ENCODE measurements at regions not wholly inside any gene's neighbourhood (a gene's known extent, or its start where the extent isn't known, plus 50 kb on each side); places are given as distances from the start of the nearest gene placed in this dataset.
"Not testable (repeated sequence)": the region's sequence is repeated elsewhere in the genome, so short reads cannot be mapped to it uniquely, and the experiment has no call there.

DNA sequence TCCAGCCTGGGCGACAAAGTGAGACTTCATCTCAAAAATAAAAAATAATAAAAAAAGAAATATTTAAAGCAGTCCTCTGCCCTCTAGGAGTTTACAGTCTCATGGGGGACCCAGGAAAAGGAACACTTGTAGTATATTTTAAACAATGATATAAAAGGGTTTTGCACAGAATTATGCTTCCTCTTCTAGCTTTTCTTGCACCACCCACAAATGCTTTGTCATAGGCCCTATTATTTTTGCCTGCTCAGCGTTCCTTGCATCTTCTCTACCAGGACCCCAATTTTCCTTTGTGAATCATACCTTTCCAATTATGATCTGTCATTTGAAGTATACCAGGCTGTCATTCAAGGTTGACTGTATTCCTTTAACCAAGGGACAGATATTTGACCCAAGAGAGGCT is 164.8 kb upstream of the CDKN2B start:
- H3K9me3 Mint-ChIP-seq (ENCODE audit: unreplicated experiment), result peaks cover 10% of the 10 kb centered on the region
- FAIRE-seq, result no peak
- H3K27me3 ChIP-seq (ENCODE audit: insufficient read depth, low read length), result no peaks in the 10 kb centered on the region
- TF ChIP-seq EZH2 (IDR thresholded peaks at IDR 0.05; ENCODE audit: insufficient read depth, low read length), result no peak
- TF ChIP-seq, protein P1, sequence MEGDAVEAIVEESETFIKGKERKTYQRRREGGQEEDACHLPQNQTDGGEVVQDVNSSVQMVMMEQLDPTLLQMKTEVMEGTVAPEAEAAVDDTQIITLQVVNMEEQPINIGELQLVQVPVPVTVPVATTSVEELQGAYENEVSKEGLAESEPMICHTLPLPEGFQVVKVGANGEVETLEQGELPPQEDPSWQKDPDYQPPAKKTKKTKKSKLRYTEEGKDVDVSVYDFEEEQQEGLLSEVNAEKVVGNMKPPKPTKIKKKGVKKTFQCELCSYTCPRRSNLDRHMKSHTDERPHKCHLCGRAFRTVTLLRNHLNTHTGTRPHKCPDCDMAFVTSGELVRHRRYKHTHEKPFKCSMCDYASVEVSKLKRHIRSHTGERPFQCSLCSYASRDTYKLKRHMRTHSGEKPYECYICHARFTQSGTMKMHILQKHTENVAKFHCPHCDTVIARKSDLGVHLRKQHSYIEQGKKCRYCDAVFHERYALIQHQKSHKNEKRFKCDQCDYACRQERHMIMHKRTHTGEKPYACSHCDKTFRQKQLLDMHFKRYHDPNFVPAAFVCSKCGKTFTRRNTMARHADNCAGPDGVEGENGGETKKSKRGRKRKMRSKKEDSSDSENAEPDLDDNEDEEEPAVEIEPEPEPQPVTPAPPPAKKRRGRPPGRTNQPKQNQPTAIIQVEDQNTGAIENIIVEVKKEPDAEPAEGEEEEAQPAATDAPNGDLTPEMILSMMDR (IDR thresholded peaks at IDR 0.05; ENCODE audit: insufficient read depth, low read depth, low read length), result no peak
- H4K20me1 ChIP-seq (ENCODE audit: insufficient read depth, low read length), result no peaks in the 10 kb centered on the region
- H3K79me2 ChIP-seq (ENCODE audit: insufficient read depth, low read length), result no peaks in the 10 kb centered on the region
- no peak for DNase-seq (ENCODE audit: low read depth)
- H3K27me3 Mint-ChIP-seq (ENCODE audit: low read depth, unreplicated experiment), result no peaks in the 10 kb centered on the region
- peaks cover 7% of the 10 kb centered on the region for H3K4me1 Mint-ChIP-seq (ENCODE audit: low read depth, unreplicated experiment)
- H3K4me3 Mint-ChIP-seq (ENCODE audit: unreplicated experiment), result no peak overlapping the region
- H3K36me3 ChIP-seq (ENCODE audit: insufficient read depth, low read length), result no peaks in the 10 kb centered on the region
- H2AFZ ChIP-seq (ENCODE audit: low read depth, low read length), result no peak overlapping the region
- peaks cover 2% of the 10 kb centered on the region for H3K36me3 Mint-ChIP-seq (ENCODE audit: low read depth, unreplicated experiment)
- peaks cover 18% of the 10 kb centered on the region for H3K4me1 ChIP-seq (ENCODE audit: insufficient read depth, low read length)
- no peaks in the 10 kb centered on the region for H3K9me3 ChIP-seq (ENCODE audit: insufficient read depth, low read depth, low read length)
- no peak overlapping the region for H3K9ac ChIP-seq (ENCODE audit: low read length)
- H3K4me2 ChIP-seq (ENCODE audit: low read length), result no peak overlapping the region
- no peak overlapping the region for H3K27ac Mint-ChIP-seq (ENCODE audit: unreplicated experiment)
- no peak overlapping the region for H3K4me3 ChIP-seq (ENCODE audit: insufficient read depth, low read depth, low read length)
- H3K27ac ChIP-seq (ENCODE audit: low read depth, low read length), result no peak overlapping the region

DNA sequence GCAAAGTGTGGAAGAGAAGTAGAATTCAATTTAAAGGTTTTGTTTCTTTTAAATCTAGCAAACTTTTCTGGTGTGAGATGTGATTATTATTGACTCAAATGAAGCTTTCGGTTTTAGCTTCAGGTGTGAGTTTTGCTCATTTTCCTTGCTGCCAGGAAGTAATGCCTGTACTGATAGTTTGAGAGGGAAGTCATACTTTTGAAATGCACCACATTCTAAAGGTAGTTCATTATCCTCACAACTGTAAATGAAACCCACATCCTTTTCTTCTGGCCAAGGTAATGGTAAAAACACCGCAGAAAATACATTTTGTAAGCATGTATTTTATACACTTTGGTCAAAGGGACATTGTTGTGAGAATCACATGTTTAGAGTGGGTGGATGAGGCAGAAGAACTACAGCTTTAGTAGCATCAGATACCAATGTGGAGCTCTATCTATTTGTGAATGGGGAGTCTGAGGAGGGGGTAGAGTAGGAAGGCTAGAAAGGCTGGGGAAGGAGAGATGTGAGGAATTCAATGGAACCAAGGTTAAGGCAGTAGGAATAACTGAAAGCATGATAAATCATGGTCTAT is 167.0 kb upstream of the CDKN2B start:
- Mint-ChIP-seq H3K9me3 (ENCODE audit: unreplicated experiment) (peaks cover 14% of the 10 kb centered on the region), H3K4me1 (ENCODE audit: low read depth, unreplicated experiment) (no peaks in the 10 kb centered on the region), H3K4me3 (ENCODE audit: unreplicated experiment) (no peak overlapping the region), H3K27ac (ENCODE audit: unreplicated experiment) (no peak overlapping the region), H3K36me3 (ENCODE audit: low read depth, unreplicated experiment) (peaks cover 2% of the 10 kb centered on the region), H3K27me3 (ENCODE audit: low read depth, unreplicated experiment) (no peaks in the 10 kb centered on the region)
- Histone ChIP-seq H3K4me1 (ENCODE audit: insufficient read depth, low read length) (peaks cover under 1% of the 10 kb centered on the region), H3K27ac (ENCODE audit: low read depth, low read length) (no peak overlapping the region), H3K27me3 (ENCODE audit: insufficient read depth, low read length) (no peaks in the 10 kb centered on the region), H3K4me3 (ENCODE audit: insufficient read depth, low read depth, low read length) (no peak overlapping the region), H4K20me1 (ENCODE audit: insufficient read depth, low read length) (no peaks in the 10 kb centered on the region), H3K36me3 (ENCODE audit: insufficient read depth, low read length) (no peaks in the 10 kb centered on the region), H3K9me3 (ENCODE audit: insufficient read depth, low read depth, low read length) (no peaks in the 10 kb centered on the region), H3K79me2 (ENCODE audit: insufficient read depth, low read length) (no peaks in the 10 kb centered on the region), H3K4me2 (ENCODE audit: low read length) (no peak overlapping the region), H3K9ac (ENCODE audit: low read length) (no peak overlapping the region), H2AFZ (ENCODE audit: low read depth, low read length) (no peak overlapping the region)
- TF ChIP-seq, protein P1 (IDR thresholded peaks at IDR 0.05; ENCODE audit: insufficient read depth, low read depth, low read length), result no peak
- DNase-seq (ENCODE audit: low read depth), result no peak
- no peak for FAIRE-seq

DNA sequence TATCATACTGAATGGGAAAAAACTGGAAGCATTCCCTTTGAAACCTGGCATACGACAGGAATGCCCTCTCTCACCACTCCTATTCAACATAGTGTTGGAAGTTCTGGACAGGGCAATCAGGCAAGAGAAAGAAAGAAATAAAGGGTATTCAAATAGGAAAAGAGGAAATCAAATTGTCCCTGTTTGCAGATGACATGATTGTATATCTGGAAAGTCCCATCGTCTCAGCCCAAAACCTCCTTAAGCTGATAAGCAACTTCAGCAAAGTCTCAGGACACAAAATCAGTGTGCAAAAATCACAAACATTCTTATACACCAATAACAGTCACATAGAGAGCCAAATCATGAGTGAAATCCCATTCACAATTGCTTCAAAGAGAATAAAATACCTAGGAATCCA is 171.9 kb upstream of the CDKN2B start:
- not testable (repeated sequence) for H3K27me3 ChIP-seq (ENCODE audit: insufficient read depth, low read length); H3K9ac ChIP-seq (ENCODE audit: low read length); H2AFZ ChIP-seq (ENCODE audit: low read depth, low read length); H3K4me1 Mint-ChIP-seq (ENCODE audit: low read depth, unreplicated experiment); H3K4me2 ChIP-seq (ENCODE audit: low read length); H3K9me3 ChIP-seq (ENCODE audit: insufficient read depth, low read depth, low read length); H3K36me3 Mint-ChIP-seq (ENCODE audit: low read depth, unreplicated experiment); FAIRE-seq; H3K4me3 Mint-ChIP-seq (ENCODE audit: unreplicated experiment); DNase-seq (ENCODE audit: low read depth); H3K4me3 ChIP-seq (ENCODE audit: insufficient read depth, low read depth, low read length); H4K20me1 ChIP-seq (ENCODE audit: insufficient read depth, low read length); H3K27me3 Mint-ChIP-seq (ENCODE audit: low read depth, unreplicated experiment); H3K4me1 ChIP-seq (ENCODE audit: insufficient read depth, low read length); H3K79me2 ChIP-seq (ENCODE audit: insufficient read depth, low read length); H3K27ac ChIP-seq (ENCODE audit: low read depth, low read length); H3K27ac Mint-ChIP-seq (ENCODE audit: unreplicated experiment); H3K36me3 ChIP-seq (ENCODE audit: insufficient read depth, low read length)
- peaks cover 16% of the 10 kb centered on the region for H3K9me3 Mint-ChIP-seq (ENCODE audit: unreplicated experiment)

Measured in astrocyte (in vitro differentiated cells and primary cell).